Lower leg skin (tissue), 3 donors: ENCODE measurements at regions not wholly inside any gene's neighbourhood (a gene's known extent, or its start where the extent isn't known, plus 50 kb on each side); places are given as distances from the start of the nearest gene placed in this dataset.

Source experiments
- CTCF ChIP-seq, 3 donors: fragments of 450-650 bp; IDR thresholded peaks; one replicate each; pipeline ENCODE4 v1.5.1; 2016; ENCODE audit warnings: antibody characterized with exemption in 3 of 3, mild to moderate bottlenecking in 3 of 3, moderate library complexity in 2 of 3
- POLR2A ChIP-seq, 2 donors: fragments of 450-650 bp; IDR thresholded peaks; one replicate each; pipeline ENCODE4 v1.6.1; 2016 to 2017; ENCODE audit warnings: antibody characterized with exemption in 2 of 2, mild to moderate bottlenecking in 1 of 2, moderate library complexity in 1 of 2

GRCh38 chr10:55426138-55426537 is 625.1 kb upstream of the PCDH15 start:
- TF ChIP-seq POLR2A (IDR thresholded peaks at IDR 0.05): no peak
- TF ChIP-seq CTCF (IDR thresholded peaks at IDR 0.05): no peak
